ENCODE measurements at regions not wholly inside any gene's neighbourhood (a gene's known extent, or its start where the extent isn't known, plus 50 kb on each side); places are given as distances from the start of the nearest gene placed in this dataset.
A peak's percentile ranks its signal among the peaks of the same experiment; 100 is the strongest.

DNA sequence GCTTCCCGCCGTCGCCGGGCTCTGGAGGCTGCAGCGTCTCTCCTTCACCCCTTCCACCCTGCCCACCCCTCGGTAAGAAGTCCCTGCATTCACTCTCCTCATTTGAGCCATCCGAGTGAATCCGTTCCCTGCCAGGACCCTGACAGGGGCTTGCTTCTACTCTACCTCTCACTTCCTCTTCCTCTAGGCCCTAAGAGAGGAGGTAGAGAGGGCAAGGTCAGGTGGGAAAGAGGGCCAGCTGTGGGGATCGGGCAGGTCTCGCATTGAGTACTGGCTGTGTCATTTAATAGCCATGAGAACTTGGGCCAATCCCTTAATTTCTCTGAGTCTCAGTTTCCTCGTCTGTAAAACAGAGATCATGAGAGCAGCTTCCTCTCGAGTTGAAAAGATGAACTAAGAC is 283.6 kb downstream of the UACA start:
- Histone ChIP-seq H3K4me1 (ENCODE audit: control insufficient read depth in 3 of 3, insufficient read depth in 3 of 3, low read length in 3 of 3) (peaks cover 7 to 10% (median 8%) of the 10 kb centered on the region in 3 donors), H3K9me3 (ENCODE audit: control insufficient read depth in 3 of 3, low read length in 3 of 3) (no peaks in the 10 kb centered on the region), H3K27me3 (ENCODE audit: control insufficient read depth in 3 of 3, insufficient read depth in 3 of 3, low read length in 3 of 3) (peaks cover 0 to 3% (median 0%) of the 10 kb centered on the region in 3 donors), H3K9ac (ENCODE audit: low read depth in 1 of 3, low read length in 3 of 3) (no peak overlapping the region), H3K4me3 (ENCODE audit: low read length in 3 of 3) (no peak overlapping the region), H3K27ac (ENCODE audit: low read depth, low read length) (no peak overlapping the region), H3K36me3 (ENCODE audit: control insufficient read depth in 3 of 3, insufficient read depth in 3 of 3, low read length in 3 of 3) (no peaks in the 10 kb centered on the region)

- Histone ChIP-seq H3K4me3 (ENCODE audit: low read length in 3 of 3) (no peak overlapping the region), H3K27ac (ENCODE audit: low read depth, low read length) (no peak overlapping the region), H3K9me3 (ENCODE audit: control insufficient read depth in 3 of 3, low read length in 3 of 3) (no peaks in the 10 kb centered on the region), H3K36me3 (ENCODE audit: control insufficient read depth in 3 of 3, insufficient read depth in 3 of 3, low read length in 3 of 3) (no peaks in the 10 kb centered on the region), H3K9ac (ENCODE audit: low read depth in 1 of 3, low read length in 3 of 3) (no peak overlapping the region), H3K27me3 (ENCODE audit: control insufficient read depth in 3 of 3, insufficient read depth in 3 of 3, low read length in 3 of 3) (peaks cover 0 to 3% (median 0%) of the 10 kb centered on the region in 3 donors), H3K4me1 (ENCODE audit: control insufficient read depth in 3 of 3, insufficient read depth in 3 of 3, low read length in 3 of 3) (peaks cover 14 to 17% (median 16%) of the 10 kb centered on the region in 3 donors)
Observed at GRCh38 chr15:70479056-70479455, 284.3 kb downstream of the UACA start.

- no peaks in the 10 kb centered on the region for H3K9me3 ChIP-seq (ENCODE audit: control insufficient read depth in 3 of 3, low read length in 3 of 3)
- H3K36me3 ChIP-seq (ENCODE audit: control insufficient read depth in 3 of 3, insufficient read depth in 3 of 3, low read length in 3 of 3), result no peaks in the 10 kb centered on the region
- peaks cover 0 to 3% (median 0%) of the 10 kb centered on the region in 3 donors for H3K27me3 ChIP-seq (ENCODE audit: control insufficient read depth in 3 of 3, insufficient read depth in 3 of 3, low read length in 3 of 3)
- H3K4me1 ChIP-seq (ENCODE audit: control insufficient read depth in 3 of 3, insufficient read depth in 3 of 3, low read length in 3 of 3), result peaks cover 20 to 23% (median 22%) of the 10 kb centered on the region in 3 donors
- H3K9ac ChIP-seq (ENCODE audit: low read depth in 1 of 3, low read length in 3 of 3), result no peak overlapping the region
- no peak overlapping the region for H3K4me3 ChIP-seq (ENCODE audit: low read length in 3 of 3)
- H3K27ac ChIP-seq (ENCODE audit: low read depth, low read length), result no peak overlapping the region
Observed at GRCh38 chr15:70478251-70478990, 284.9 kb downstream of the UACA start.

DNA sequence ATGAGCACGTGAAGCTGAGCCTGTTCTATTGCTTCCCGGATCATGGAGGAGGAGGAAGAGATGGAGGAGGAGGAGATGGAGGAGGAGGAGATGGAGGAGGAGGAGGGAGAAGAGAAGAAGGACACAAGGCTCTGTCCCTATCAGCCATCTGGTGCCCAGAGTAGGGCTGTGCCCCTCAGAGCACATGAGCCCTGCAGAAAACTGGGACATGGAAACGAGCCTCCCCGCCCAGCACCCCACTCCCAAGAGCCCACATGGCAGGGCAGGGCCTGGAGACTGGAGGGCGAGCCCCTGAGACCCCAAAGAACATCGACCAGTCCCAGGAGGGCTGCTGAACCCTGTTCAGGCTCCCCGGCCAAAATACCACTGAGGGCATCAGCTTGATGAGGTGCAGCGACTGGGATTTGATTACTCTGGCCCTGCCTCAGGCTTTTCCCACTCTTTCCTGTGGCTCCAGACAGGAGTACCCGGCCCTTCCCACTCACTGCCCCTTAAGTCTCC is 285.6 kb downstream of the UACA start:
- Histone ChIP-seq H3K27me3 (ENCODE audit: control insufficient read depth in 3 of 3, insufficient read depth in 3 of 3, low read length in 3 of 3) (peaks cover 0 to 3% (median 0%) of the 10 kb centered on the region in 3 donors), H3K9me3 (ENCODE audit: control insufficient read depth in 3 of 3, low read length in 3 of 3) (no peaks in the 10 kb centered on the region), H3K36me3 (ENCODE audit: control insufficient read depth in 3 of 3, insufficient read depth in 3 of 3, low read length in 3 of 3) (no peaks in the 10 kb centered on the region), H3K4me3 (ENCODE audit: low read length in 3 of 3) (no peak overlapping the region), H3K4me1 (ENCODE audit: control insufficient read depth in 3 of 3, insufficient read depth in 3 of 3, low read length in 3 of 3) (peaks cover 23 to 27% (median 24%) of the 10 kb centered on the region in 3 donors), H3K9ac (ENCODE audit: low read depth in 1 of 3, low read length in 3 of 3) (no peak overlapping the region), H3K27ac (ENCODE audit: low read depth, low read length) (no peak overlapping the region)

GRCh38 chr15:70476441-70476840 is 286.9 kb downstream of the UACA start:
- Histone ChIP-seq H3K36me3 (ENCODE audit: control insufficient read depth in 3 of 3, insufficient read depth in 3 of 3, low read length in 3 of 3) (no peaks in the 10 kb centered on the region), H3K4me1 (ENCODE audit: control insufficient read depth in 3 of 3, insufficient read depth in 3 of 3, low read length in 3 of 3) (peaks cover 23 to 27% (median 24%) of the 10 kb centered on the region in 3 donors), H3K9me3 (ENCODE audit: control insufficient read depth in 3 of 3, low read length in 3 of 3) (no peaks in the 10 kb centered on the region), H3K27ac (ENCODE audit: low read depth, low read length) (no peak overlapping the region), H3K9ac (ENCODE audit: low read depth in 1 of 3, low read length in 3 of 3) (no peak overlapping the region), H3K4me3 (ENCODE audit: low read length in 3 of 3) (no peak overlapping the region), H3K27me3 (ENCODE audit: control insufficient read depth in 3 of 3, insufficient read depth in 3 of 3, low read length in 3 of 3) (peaks cover 0 to 3% (median 0%) of the 10 kb centered on the region in 3 donors)

GRCh38 chr15:70475921-70476320 is 287.4 kb downstream of the UACA start:
- H3K27me3 ChIP-seq (ENCODE audit: control insufficient read depth in 3 of 3, insufficient read depth in 3 of 3, low read length in 3 of 3), result peaks cover 0 to 3% (median 0%) of the 10 kb centered on the region in 3 donors
- no peaks in the 10 kb centered on the region for H3K36me3 ChIP-seq (ENCODE audit: control insufficient read depth in 3 of 3, insufficient read depth in 3 of 3, low read length in 3 of 3)
- H3K27ac ChIP-seq (ENCODE audit: low read depth, low read length), result no peak overlapping the region
- H3K4me1 ChIP-seq (ENCODE audit: control insufficient read depth in 3 of 3, insufficient read depth in 3 of 3, low read length in 3 of 3), result peaks cover 23 to 27% (median 24%) of the 10 kb centered on the region in 3 donors
- no peak overlapping the region for H3K4me3 ChIP-seq (ENCODE audit: low read length in 3 of 3)
- no peaks in the 10 kb centered on the region for H3K9me3 ChIP-seq (ENCODE audit: control insufficient read depth in 3 of 3, low read length in 3 of 3)
- H3K9ac ChIP-seq (ENCODE audit: low read depth in 1 of 3, low read length in 3 of 3), result no peak overlapping the region

GRCh38 chr15:70475407-70475781 is 288.0 kb downstream of the UACA start:
- H3K36me3 ChIP-seq (ENCODE audit: control insufficient read depth in 3 of 3, insufficient read depth in 3 of 3, low read length in 3 of 3), result no peaks in the 10 kb centered on the region
- peaks cover 0 to 3% (median 0%) of the 10 kb centered on the region in 3 donors for H3K27me3 ChIP-seq (ENCODE audit: control insufficient read depth in 3 of 3, insufficient read depth in 3 of 3, low read length in 3 of 3)
- H3K4me1 ChIP-seq (ENCODE audit: control insufficient read depth in 3 of 3, insufficient read depth in 3 of 3, low read length in 3 of 3), result peaks cover 23 to 27% (median 24%) of the 10 kb centered on the region in 3 donors
- no peaks in the 10 kb centered on the region for H3K9me3 ChIP-seq (ENCODE audit: control insufficient read depth in 3 of 3, low read length in 3 of 3)
- peak overlapping the region in 1 of 3 donors; percentile 9 for H3K9ac ChIP-seq (ENCODE audit: low read depth in 1 of 3, low read length in 3 of 3)
- peak overlapping the region; percentile 81 for H3K27ac ChIP-seq (ENCODE audit: low read depth, low read length)
- peak overlapping the region in 2 of 3 donors; percentile 57 to 71 for H3K4me3 ChIP-seq (ENCODE audit: low read length in 3 of 3)

- H3K9me3 ChIP-seq (ENCODE audit: control insufficient read depth in 3 of 3, low read length in 3 of 3), result no peaks in the 10 kb centered on the region
- H3K4me1 ChIP-seq (ENCODE audit: control insufficient read depth in 3 of 3, insufficient read depth in 3 of 3, low read length in 3 of 3), result peaks cover 23 to 27% (median 24%) of the 10 kb centered on the region in 3 donors
- H3K36me3 ChIP-seq (ENCODE audit: control insufficient read depth in 3 of 3, insufficient read depth in 3 of 3, low read length in 3 of 3), result no peaks in the 10 kb centered on the region
- peak overlapping the region; percentile 81 for H3K27ac ChIP-seq (ENCODE audit: low read depth, low read length)
- H3K27me3 ChIP-seq (ENCODE audit: control insufficient read depth in 3 of 3, insufficient read depth in 3 of 3, low read length in 3 of 3), result peaks cover 0 to 5% (median under 1%) of the 10 kb centered on the region in 3 donors
- peak overlapping the region; percentile 26 to 65 (median 63) for H3K9ac ChIP-seq (ENCODE audit: low read depth in 1 of 3, low read length in 3 of 3)
- peak overlapping the region; percentile 28 to 71 (median 57) for H3K4me3 ChIP-seq (ENCODE audit: low read length in 3 of 3)
Observed at GRCh38 chr15:70474471-70475406, 288.6 kb downstream of the UACA start.

GRCh38 chr15:70473581-70474370 is 289.6 kb downstream of the UACA start:
- peak overlapping the region; percentile 28 to 71 (median 57) for H3K4me3 ChIP-seq (ENCODE audit: low read length in 3 of 3)
- H3K36me3 ChIP-seq (ENCODE audit: control insufficient read depth in 3 of 3, insufficient read depth in 3 of 3, low read length in 3 of 3), result no peaks in the 10 kb centered on the region
- peaks cover 0 to 14% (median 3%) of the 10 kb centered on the region in 3 donors for H3K27me3 ChIP-seq (ENCODE audit: control insufficient read depth in 3 of 3, insufficient read depth in 3 of 3, low read length in 3 of 3)
- H3K9ac ChIP-seq (ENCODE audit: low read depth in 1 of 3, low read length in 3 of 3), result peak overlapping the region in 2 of 3 donors; percentile 63 to 65
- no peaks in the 10 kb centered on the region for H3K9me3 ChIP-seq (ENCODE audit: control insufficient read depth in 3 of 3, low read length in 3 of 3)
- peak overlapping the region; percentile 81 for H3K27ac ChIP-seq (ENCODE audit: low read depth, low read length)
- H3K4me1 ChIP-seq (ENCODE audit: control insufficient read depth in 3 of 3, insufficient read depth in 3 of 3, low read length in 3 of 3), result peaks cover 23 to 27% (median 24%) of the 10 kb centered on the region in 3 donors

Data from skeletal muscle tissue (tissue), 3 donors.